ENCODE measurements at regions not wholly inside any gene's neighbourhood (a gene's known extent, or its start where the extent isn't known, plus 50 kb on each side); places are given as distances from the start of the nearest gene placed in this dataset.
A peak's percentile ranks its signal among the peaks of the same experiment; 100 is the strongest.

DNA sequence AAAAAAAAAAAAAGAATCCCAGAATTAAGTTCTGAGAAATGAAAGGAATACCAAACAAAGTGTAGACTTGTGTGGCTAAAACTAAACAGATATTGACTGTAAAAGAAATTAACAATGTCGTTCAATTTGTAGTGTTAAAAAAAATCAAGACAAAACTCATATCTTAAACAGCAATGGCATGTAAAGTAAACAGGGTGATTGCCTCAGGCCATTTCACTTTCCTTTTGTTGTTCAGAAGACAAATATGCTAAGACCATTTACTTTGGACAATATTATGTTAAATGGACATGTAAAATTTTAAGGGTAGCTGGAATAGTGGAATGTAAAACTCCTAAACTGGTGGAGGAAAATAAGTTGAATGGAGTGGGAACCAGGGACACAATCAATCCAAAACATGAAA, 139.1 kb downstream of the RTP4 start:
- Histone ChIP-seq H3K4me3 (no peak overlapping the region), H3K27me3 (ENCODE audit: insufficient read depth) (no peaks in the 10 kb centered on the region), H3K4me1 (ENCODE audit: insufficient read depth) (peaks cover 10% of the 10 kb centered on the region), H2AFZ (peak overlapping the region; percentile 9; the same call in 1 of the 2 replicates), H3K79me2 (replicated peaks; ENCODE audit: insufficient read depth) (no peaks in the 10 kb centered on the region), H3K4me2 (no peak overlapping the region), H4K20me1 (replicated peaks; ENCODE audit: insufficient read depth) (no peaks in the 10 kb centered on the region), H3K27ac (ENCODE audit: low read depth) (no peak overlapping the region), H3F3A (replicated peaks; ENCODE audit: low read depth) (no peaks in the 10 kb centered on the region), H3K36me3 (ENCODE audit: insufficient read depth) (peaks cover 2% of the 10 kb centered on the region; the same call in 1 of the 2 replicates), H3K9me2 (ENCODE audit: insufficient read depth) (no peaks in the 10 kb centered on the region; the same call in 1 of the 2 replicates)
- ATAC-seq (no peak), DNase-seq (ENCODE audit: low spot score) (no peak)
- H3K27me3 Mint-ChIP-seq (ENCODE audit: insufficient read depth, low read depth, poor library complexity): peaks cover 2% of the 10 kb centered on the region
- peaks cover 15% of the 10 kb centered on the region for H3K9me3 Mint-ChIP-seq
- H3K4me1 Mint-ChIP-seq: peaks cover 14% of the 10 kb centered on the region; the same call in 2 of the 3 replicates
- H3K4me3 Mint-ChIP-seq: no peak overlapping the region
- H3K27ac Mint-ChIP-seq: no peak overlapping the region
- H3K36me3 Mint-ChIP-seq (ENCODE audit: low read depth): peaks cover 14% of the 10 kb centered on the region
- TF ChIP-seq, protein P1, sequence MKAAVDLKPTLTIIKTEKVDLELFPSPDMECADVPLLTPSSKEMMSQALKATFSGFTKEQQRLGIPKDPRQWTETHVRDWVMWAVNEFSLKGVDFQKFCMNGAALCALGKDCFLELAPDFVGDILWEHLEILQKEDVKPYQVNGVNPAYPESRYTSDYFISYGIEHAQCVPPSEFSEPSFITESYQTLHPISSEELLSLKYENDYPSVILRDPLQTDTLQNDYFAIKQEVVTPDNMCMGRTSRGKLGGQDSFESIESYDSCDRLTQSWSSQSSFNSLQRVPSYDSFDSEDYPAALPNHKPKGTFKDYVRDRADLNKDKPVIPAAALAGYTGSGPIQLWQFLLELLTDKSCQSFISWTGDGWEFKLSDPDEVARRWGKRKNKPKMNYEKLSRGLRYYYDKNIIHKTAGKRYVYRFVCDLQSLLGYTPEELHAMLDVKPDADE (IDR thresholded peaks at IDR 0.05): no peak
- TF ChIP-seq CREB1 (CRISPR knock-in tag; IDR thresholded peaks at IDR 0.05; ENCODE audit: low read depth) (no peak), ZNF114 (CRISPR knock-in tag; IDR thresholded peaks at IDR 0.05) (no peak), EZH2phosphoT487 (IDR thresholded peaks at IDR 0.05; ENCODE audit: unreplicated experiment) (no peak), JUNB (IDR thresholded peaks at IDR 0.05; ENCODE audit: unreplicated experiment) (no peak), NANOG (IDR thresholded peaks at IDR 0.05; ENCODE audit: borderline replicate concordance) (no peak), POLR2AphosphoS5 (IDR thresholded peaks at IDR 0.05; ENCODE audit: low read depth) (no peak), EZH2 (IDR thresholded peaks at IDR 0.05; ENCODE audit: low read depth, unreplicated experiment) (no peak)
- TF ChIP-seq, protein P2, sequence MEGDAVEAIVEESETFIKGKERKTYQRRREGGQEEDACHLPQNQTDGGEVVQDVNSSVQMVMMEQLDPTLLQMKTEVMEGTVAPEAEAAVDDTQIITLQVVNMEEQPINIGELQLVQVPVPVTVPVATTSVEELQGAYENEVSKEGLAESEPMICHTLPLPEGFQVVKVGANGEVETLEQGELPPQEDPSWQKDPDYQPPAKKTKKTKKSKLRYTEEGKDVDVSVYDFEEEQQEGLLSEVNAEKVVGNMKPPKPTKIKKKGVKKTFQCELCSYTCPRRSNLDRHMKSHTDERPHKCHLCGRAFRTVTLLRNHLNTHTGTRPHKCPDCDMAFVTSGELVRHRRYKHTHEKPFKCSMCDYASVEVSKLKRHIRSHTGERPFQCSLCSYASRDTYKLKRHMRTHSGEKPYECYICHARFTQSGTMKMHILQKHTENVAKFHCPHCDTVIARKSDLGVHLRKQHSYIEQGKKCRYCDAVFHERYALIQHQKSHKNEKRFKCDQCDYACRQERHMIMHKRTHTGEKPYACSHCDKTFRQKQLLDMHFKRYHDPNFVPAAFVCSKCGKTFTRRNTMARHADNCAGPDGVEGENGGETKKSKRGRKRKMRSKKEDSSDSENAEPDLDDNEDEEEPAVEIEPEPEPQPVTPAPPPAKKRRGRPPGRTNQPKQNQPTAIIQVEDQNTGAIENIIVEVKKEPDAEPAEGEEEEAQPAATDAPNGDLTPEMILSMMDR (conservative IDR thresholded peaks at IDR 0.05; ENCODE audit: low read depth in 2 of 2): no peak
- TF ChIP-seq, protein P3, sequence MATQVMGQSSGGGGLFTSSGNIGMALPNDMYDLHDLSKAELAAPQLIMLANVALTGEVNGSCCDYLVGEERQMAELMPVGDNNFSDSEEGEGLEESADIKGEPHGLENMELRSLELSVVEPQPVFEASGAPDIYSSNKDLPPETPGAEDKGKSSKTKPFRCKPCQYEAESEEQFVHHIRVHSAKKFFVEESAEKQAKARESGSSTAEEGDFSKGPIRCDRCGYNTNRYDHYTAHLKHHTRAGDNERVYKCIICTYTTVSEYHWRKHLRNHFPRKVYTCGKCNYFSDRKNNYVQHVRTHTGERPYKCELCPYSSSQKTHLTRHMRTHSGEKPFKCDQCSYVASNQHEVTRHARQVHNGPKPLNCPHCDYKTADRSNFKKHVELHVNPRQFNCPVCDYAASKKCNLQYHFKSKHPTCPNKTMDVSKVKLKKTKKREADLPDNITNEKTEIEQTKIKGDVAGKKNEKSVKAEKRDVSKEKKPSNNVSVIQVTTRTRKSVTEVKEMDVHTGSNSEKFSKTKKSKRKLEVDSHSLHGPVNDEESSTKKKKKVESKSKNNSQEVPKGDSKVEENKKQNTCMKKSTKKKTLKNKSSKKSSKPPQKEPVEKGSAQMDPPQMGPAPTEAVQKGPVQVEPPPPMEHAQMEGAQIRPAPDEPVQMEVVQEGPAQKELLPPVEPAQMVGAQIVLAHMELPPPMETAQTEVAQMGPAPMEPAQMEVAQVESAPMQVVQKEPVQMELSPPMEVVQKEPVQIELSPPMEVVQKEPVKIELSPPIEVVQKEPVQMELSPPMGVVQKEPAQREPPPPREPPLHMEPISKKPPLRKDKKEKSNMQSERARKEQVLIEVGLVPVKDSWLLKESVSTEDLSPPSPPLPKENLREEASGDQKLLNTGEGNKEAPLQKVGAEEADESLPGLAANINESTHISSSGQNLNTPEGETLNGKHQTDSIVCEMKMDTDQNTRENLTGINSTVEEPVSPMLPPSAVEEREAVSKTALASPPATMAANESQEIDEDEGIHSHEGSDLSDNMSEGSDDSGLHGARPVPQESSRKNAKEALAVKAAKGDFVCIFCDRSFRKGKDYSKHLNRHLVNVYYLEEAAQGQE (IDR thresholded peaks at IDR 0.05; ENCODE audit: unreplicated experiment): no peak

All from GM23338 (cell line).